Osteoblast (primary cell): ENCODE measurements at regions not wholly inside any gene's neighbourhood (a gene's known extent, or its start where the extent isn't known, plus 50 kb on each side); places are given as distances from the start of the nearest gene placed in this dataset.

Experiments used
- DNase-seq: peaks from one replicate; pipeline ENCODE4 v3.0.0; 2011; ENCODE audit warnings: low spot score, mixed read lengths; ENCODE audit not compliant: insufficient read length; ENCODE audit errors: missing footprints
- H2AFZ ChIP-seq: 2 replicates; pipeline ENCODE4 v1.6.0; 2011; ENCODE audit warnings: mild to moderate bottlenecking, low read length
- H3K27ac ChIP-seq: 2 replicates; pipeline ENCODE4 v1.5.1; 2011; ENCODE audit warnings: mild to moderate bottlenecking, low read depth, low read length, moderate library complexity
- H3K27me3 ChIP-seq: 2 replicates; pipeline ENCODE4 v1.6.0; 2012; ENCODE audit warnings: mild to moderate bottlenecking, control low read depth, inconsistent platforms, low read length, moderate library complexity; ENCODE audit not compliant: insufficient read depth
- H3K36me3 ChIP-seq: 2 replicates; pipeline ENCODE4 v1.5.1; 2011; ENCODE audit warnings: mild to moderate bottlenecking, low read length, control low read depth, moderate library complexity; ENCODE audit not compliant: insufficient read depth
- H3K4me1 ChIP-seq: 2 replicates; pipeline ENCODE4 v1.5.1; 2011; ENCODE audit warnings: mild to moderate bottlenecking, low read length, control low read depth, moderate library complexity; ENCODE audit not compliant: insufficient read depth
- H3K4me2 ChIP-seq: 2 replicates; pipeline ENCODE4 v1.6.0; 2011; ENCODE audit warnings: mild to moderate bottlenecking, low read length; ENCODE audit not compliant: insufficient read depth
- H3K4me3 ChIP-seq: fragments of 200-600 bp; sonication (generic); 3 replicates; pipeline ENCODE4 v1.5.1; 2012; ENCODE audit warnings: mild to moderate bottlenecking, low read length, inconsistent platforms; ENCODE audit not compliant: insufficient read depth
- H3K79me2 ChIP-seq: 2 replicates; pipeline ENCODE4 v1.6.0; 2012; ENCODE audit warnings: mild to moderate bottlenecking, low read length, control low read depth, inconsistent platforms; ENCODE audit not compliant: insufficient read depth
- H3K9me3 ChIP-seq: 2 replicates; pipeline ENCODE4 v1.5.1; 2011; ENCODE audit warnings: low read depth, low read length, control low read depth
- H4K20me1 ChIP-seq: 2 replicates; pipeline ENCODE4 v1.6.0; 2012; ENCODE audit warnings: mild to moderate bottlenecking, low read length, control low read depth; ENCODE audit not compliant: insufficient read depth
- TF ChIP-seq, protein P1 (sequence below): IDR thresholded peaks from 2 replicates; pipeline ENCODE4 v1.5.1; 2011; ENCODE audit warnings: mild to moderate bottlenecking, low read depth, low read length, moderate library complexity; ENCODE audit errors: extremely low read depth

DNA sequence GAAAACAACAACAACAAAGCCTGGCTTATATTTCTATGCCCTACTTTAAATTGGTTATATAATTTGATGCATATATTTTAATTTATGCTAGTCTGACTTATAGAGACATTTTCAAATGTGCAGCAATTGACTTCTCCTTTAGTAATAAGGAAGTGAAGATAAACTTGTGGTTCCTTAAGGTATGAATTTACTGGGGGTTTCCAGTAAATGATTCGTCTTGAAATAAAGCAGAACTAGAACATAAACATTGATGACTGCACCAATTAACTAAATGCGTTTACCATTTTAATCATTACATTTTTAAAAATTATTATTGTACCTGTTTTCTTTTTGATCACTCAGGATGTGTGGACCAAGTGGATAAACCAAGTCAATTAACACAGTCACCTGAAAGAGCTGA, 99.6 kb upstream of the CCSER1 start:
- Histone ChIP-seq H3K36me3 (no peaks in the 10 kb centered on the region), H3K4me3 (no peak overlapping the region)

DNA sequence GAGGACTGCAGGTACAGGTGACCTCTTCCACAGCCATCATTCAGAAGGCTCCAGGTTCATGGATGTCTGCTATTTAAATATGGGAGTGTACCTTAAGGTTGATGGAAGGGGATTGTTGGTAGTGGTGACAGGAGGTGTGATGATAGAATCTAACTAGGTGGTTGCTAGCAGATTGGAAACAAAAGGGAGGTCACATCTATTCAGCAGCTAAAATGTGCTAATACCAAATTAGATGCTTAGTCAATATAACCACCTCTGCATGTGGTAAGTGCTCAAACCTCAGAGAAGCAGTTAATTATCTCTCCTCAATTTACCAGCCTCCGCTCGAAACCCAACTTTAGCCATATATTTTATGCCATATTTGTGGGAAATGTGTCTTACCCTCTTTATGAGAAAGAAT, 98.7 kb upstream of the CCSER1 start:
- no peak overlapping the region for H2AFZ ChIP-seq
- no peak overlapping the region for H3K4me3 ChIP-seq
- no peaks in the 10 kb centered on the region for H3K27me3 ChIP-seq
- DNase-seq, result no peak
- no peak overlapping the region for H3K4me2 ChIP-seq
- H3K79me2 ChIP-seq, result no peaks in the 10 kb centered on the region
- H4K20me1 ChIP-seq, result no peaks in the 10 kb centered on the region
- no peaks in the 10 kb centered on the region for H3K4me1 ChIP-seq
- TF ChIP-seq, protein P1, sequence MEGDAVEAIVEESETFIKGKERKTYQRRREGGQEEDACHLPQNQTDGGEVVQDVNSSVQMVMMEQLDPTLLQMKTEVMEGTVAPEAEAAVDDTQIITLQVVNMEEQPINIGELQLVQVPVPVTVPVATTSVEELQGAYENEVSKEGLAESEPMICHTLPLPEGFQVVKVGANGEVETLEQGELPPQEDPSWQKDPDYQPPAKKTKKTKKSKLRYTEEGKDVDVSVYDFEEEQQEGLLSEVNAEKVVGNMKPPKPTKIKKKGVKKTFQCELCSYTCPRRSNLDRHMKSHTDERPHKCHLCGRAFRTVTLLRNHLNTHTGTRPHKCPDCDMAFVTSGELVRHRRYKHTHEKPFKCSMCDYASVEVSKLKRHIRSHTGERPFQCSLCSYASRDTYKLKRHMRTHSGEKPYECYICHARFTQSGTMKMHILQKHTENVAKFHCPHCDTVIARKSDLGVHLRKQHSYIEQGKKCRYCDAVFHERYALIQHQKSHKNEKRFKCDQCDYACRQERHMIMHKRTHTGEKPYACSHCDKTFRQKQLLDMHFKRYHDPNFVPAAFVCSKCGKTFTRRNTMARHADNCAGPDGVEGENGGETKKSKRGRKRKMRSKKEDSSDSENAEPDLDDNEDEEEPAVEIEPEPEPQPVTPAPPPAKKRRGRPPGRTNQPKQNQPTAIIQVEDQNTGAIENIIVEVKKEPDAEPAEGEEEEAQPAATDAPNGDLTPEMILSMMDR, result no peak
- H3K27ac ChIP-seq, result no peak overlapping the region
- H3K36me3 ChIP-seq, result no peaks in the 10 kb centered on the region
- H3K9me3 ChIP-seq, result no peaks in the 10 kb centered on the region

More for the DNA sequence above, 99.6 kb upstream of the CCSER1 start:
- Histone ChIP-seq H3K27me3 (no peaks in the 10 kb centered on the region), H3K79me2 (no peaks in the 10 kb centered on the region), H3K4me1 (no peaks in the 10 kb centered on the region), H2AFZ (no peak overlapping the region), H3K9me3 (no peaks in the 10 kb centered on the region), H4K20me1 (no peaks in the 10 kb centered on the region), H3K4me2 (no peak overlapping the region), H3K27ac (no peak overlapping the region)
- TF ChIP-seq, protein P1, result no peak
- no peak for DNase-seq

DNA sequence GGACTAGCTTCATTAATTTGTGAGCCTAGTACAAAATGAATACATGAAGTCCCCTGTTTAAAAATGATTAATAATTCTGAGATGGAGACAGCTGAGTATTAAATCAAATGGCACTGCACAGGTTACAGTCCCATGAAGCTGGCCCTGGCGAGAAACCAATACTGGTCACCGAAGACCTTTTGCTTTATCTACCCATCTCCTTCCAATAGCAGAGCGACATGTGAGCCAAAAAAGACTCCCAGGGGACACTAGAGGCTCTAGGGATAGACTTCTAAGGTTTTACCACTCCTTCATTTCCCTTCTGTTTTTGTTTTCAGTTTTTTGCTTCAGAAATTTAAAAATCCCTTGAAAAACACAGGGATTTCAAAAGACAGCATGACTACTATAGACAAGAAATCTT, 97.0 kb upstream of the CCSER1 start:
- Histone ChIP-seq H3K9me3 (no peaks in the 10 kb centered on the region), H3K4me2 (no peak overlapping the region), H4K20me1 (no peaks in the 10 kb centered on the region), H3K79me2 (no peaks in the 10 kb centered on the region), H3K27ac (no peak overlapping the region), H3K27me3 (no peaks in the 10 kb centered on the region), H3K4me3 (no peak overlapping the region), H3K36me3 (no peaks in the 10 kb centered on the region), H2AFZ (no peak overlapping the region), H3K4me1 (no peaks in the 10 kb centered on the region)
- TF ChIP-seq, protein P1, result no peak
- DNase-seq, result no peak

DNA sequence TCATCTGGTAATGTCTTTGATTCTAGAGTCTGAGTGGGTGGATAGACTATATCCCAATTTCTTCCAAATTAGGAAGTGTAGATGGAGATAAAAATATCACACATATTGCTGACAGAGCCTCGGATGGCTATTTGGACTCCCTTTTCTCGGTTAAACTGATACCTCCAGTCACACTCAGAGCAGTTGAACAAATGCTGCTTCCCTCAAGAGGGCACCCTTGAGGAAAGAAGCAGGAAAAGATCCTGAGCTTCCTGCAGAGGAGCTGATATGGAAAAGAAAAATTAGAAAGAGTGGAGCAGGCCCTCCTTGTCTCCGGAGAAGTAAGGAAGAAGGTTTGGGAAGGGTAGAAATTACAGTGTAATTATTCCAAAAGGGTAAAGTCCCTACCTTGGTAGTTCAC, 96.2 kb upstream of the CCSER1 start:
- TF ChIP-seq, protein P1, result no peak
- no peak overlapping the region for H3K4me3 ChIP-seq
- no peaks in the 10 kb centered on the region for H3K9me3 ChIP-seq
- H2AFZ ChIP-seq, result no peak overlapping the region
- H3K4me2 ChIP-seq, result no peak overlapping the region
- no peak overlapping the region for H3K27ac ChIP-seq
- H3K79me2 ChIP-seq, result no peaks in the 10 kb centered on the region
- DNase-seq, result no peak
- no peaks in the 10 kb centered on the region for H3K4me1 ChIP-seq
- no peaks in the 10 kb centered on the region for H3K27me3 ChIP-seq
- H4K20me1 ChIP-seq, result no peaks in the 10 kb centered on the region
- H3K36me3 ChIP-seq, result no peaks in the 10 kb centered on the region
